Natural killer cell (primary cell): ENCODE measurements at regions not wholly inside any gene's neighbourhood (a gene's known extent, or its start where the extent isn't known, plus 50 kb on each side); places are given as distances from the start of the nearest gene placed in this dataset.

ENCODE experiments used
- ATAC-seq, 3 donors: fragments of 150-1000 bp in 2 of 3; fragments of 200-7000 bp in 1 of 3; cut with Tn5 transposase; 1 replicate in 1 of 3; 2 replicates in 2 of 3; pipeline ENCODE4 v1.10.0; 2021; ENCODE audit warnings: mild to moderate bottlenecking in 2 of 3, moderate library complexity in 2 of 3
- DNase-seq, 2 donors: peaks; one replicate each; pipeline versions ENCODE4 v3.0.0 to v3.0.0-alpha.2; 2013 to 2021; ENCODE audit warnings: mixed read lengths in 1 of 2
- H3K27ac ChIP-seq: one replicate; pipeline ENCODE4 v1.5.1; 2013; ENCODE audit warnings: mild to moderate bottlenecking, low read length
- H3K27me3 ChIP-seq: one replicate; pipeline ENCODE4 v1.6.1; 2013; ENCODE audit warnings: low read length; ENCODE audit not compliant: control insufficient read depth, insufficient read depth
- H3K36me3 ChIP-seq: one replicate; pipeline ENCODE4 v1.6.1; 2013; ENCODE audit warnings: low read length; ENCODE audit not compliant: control insufficient read depth, insufficient read depth
- H3K4me1 ChIP-seq: one replicate; pipeline ENCODE4 v1.6.1; 2013; ENCODE audit warnings: low read length; ENCODE audit not compliant: control insufficient read depth, insufficient read depth
- H3K4me3 ChIP-seq: one replicate; pipeline ENCODE4 v1.5.1; 2013; ENCODE audit warnings: low read length
- H3K9me3 ChIP-seq: one replicate; pipeline ENCODE4 v1.6.1; 2013; ENCODE audit warnings: low read length; ENCODE audit not compliant: control insufficient read depth, insufficient read depth
- H3K27ac Mint-ChIP-seq, 2 donors: one replicate each; pipeline ENCODE4 v1.8.0; 2022; ENCODE audit warnings: mild to moderate bottlenecking in 2 of 2, mixed read lengths in 2 of 2, moderate library complexity in 1 of 2
- H3K27me3 Mint-ChIP-seq, 2 donors: one replicate each; pipeline ENCODE4 v1.8.0; 2022; ENCODE audit warnings: low read depth in 2 of 2, mixed read lengths in 2 of 2
- H3K36me3 Mint-ChIP-seq: one replicate; pipeline ENCODE4 v1.8.0; 2022; ENCODE audit warnings: mixed read lengths
- H3K4me1 Mint-ChIP-seq, 2 donors: one replicate each; pipeline ENCODE4 v1.8.0; 2022; ENCODE audit warnings: mixed read lengths in 2 of 2
- H3K4me3 Mint-ChIP-seq: one replicate; pipeline ENCODE4 v1.8.0; 2022; ENCODE audit warnings: mild to moderate bottlenecking, moderate library complexity, mixed read lengths
- H3K9me3 Mint-ChIP-seq, 2 donors: one replicate each; pipeline ENCODE4 v1.8.0; 2022; ENCODE audit warnings: mixed read lengths in 2 of 2
- WGBS: methylation state at CpG from one replicate; pipeline ENCODE4 v1.1.7; 2013; ENCODE audit warnings: missing lambda C conversion rate; ENCODE audit not compliant: insufficient coverage; 5-methylcytosine and 5-hydroxymethylcytosine counted together
- intact Hi-C: fragments of 100-400 bp; cut with micrococcal nuclease; formaldehyde crosslinking; loops from one replicate; pipeline ENCODE4 v1.14.2; 2022
- TF ChIP-seq, protein P1 (sequence below): fragments of 200-600 bp; IDR thresholded peaks from one replicate; pipeline ENCODE4 v1.8.0; 2022; ENCODE audit warnings: antibody characterized with exemption

DNA sequence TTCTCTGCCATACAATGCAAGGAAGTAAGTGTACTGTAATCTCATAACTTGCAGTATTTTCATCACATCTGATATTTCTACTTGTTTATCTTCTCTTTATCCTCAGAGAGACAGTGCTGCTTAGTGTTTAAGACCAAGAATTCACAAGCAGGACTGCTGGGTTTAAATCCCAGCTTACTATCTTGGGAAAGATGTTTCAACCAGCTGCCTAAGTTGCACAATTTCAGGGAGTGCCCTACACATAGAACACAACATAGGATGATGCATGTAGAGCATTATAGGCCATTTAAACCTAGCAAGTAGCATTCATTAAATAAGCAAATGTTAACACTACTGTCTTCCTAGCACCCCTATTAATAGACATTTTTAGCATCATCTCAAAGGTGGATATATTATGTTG is 205.2 kb upstream of the CEP162 start:
- Mint-ChIP-seq H3K27ac (no peak overlapping the region), H3K36me3 (no peaks in the 10 kb centered on the region), H3K27me3 (peaks cover 0 to under 1% of the 10 kb centered on the region in 2 donors), H3K4me3 (no peak overlapping the region), H3K4me1 (no peaks in the 10 kb centered on the region), H3K9me3 (peaks cover 2 to 8% of the 10 kb centered on the region in 2 donors)
- TF ChIP-seq, protein P1, sequence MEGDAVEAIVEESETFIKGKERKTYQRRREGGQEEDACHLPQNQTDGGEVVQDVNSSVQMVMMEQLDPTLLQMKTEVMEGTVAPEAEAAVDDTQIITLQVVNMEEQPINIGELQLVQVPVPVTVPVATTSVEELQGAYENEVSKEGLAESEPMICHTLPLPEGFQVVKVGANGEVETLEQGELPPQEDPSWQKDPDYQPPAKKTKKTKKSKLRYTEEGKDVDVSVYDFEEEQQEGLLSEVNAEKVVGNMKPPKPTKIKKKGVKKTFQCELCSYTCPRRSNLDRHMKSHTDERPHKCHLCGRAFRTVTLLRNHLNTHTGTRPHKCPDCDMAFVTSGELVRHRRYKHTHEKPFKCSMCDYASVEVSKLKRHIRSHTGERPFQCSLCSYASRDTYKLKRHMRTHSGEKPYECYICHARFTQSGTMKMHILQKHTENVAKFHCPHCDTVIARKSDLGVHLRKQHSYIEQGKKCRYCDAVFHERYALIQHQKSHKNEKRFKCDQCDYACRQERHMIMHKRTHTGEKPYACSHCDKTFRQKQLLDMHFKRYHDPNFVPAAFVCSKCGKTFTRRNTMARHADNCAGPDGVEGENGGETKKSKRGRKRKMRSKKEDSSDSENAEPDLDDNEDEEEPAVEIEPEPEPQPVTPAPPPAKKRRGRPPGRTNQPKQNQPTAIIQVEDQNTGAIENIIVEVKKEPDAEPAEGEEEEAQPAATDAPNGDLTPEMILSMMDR, result no peak
- Histone ChIP-seq H3K9me3 (no peaks in the 10 kb centered on the region), H3K4me3 (no peak overlapping the region), H3K4me1 (no peaks in the 10 kb centered on the region), H3K36me3 (no peaks in the 10 kb centered on the region), H3K27me3 (no peaks in the 10 kb centered on the region), H3K27ac (no peak overlapping the region)
- ATAC-seq (no peak), DNase-seq (no peak)
- intact Hi-C loops, result no loop called here

DNA sequence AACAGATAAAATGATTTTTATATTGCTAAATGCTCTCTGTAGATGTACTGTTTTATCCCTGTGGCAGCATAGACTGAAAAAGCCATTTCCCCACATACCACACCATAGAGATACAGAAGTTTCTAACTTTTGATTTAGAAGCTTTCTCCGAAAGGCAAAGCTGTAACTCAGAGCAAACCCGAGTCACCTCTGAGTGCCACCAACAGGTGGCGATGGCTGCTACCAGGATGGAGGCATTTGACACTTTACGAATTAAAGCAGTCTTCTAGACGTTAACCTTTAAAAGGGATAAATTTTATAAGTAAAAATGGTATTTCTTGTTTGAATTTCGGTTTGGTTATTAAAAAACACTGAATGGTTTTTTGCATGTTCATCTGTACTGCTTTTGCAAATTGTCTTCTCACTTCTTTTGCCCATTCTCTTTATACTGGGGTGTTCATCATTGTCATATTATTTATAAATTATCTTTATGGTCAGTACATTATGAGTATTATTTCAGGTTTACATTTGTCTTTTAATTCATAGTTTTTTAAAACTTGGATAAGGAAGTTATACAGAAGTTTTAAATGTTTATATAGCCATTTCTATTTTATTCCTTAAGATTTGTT is 201.0 kb upstream of the CEP162 start:
- no peak overlapping the region for H3K27ac Mint-ChIP-seq
- Histone ChIP-seq H3K36me3 (no peaks in the 10 kb centered on the region), H3K27me3 (no peaks in the 10 kb centered on the region), H3K27ac (no peak overlapping the region), H3K4me3 (no peak overlapping the region), H3K9me3 (no peaks in the 10 kb centered on the region), H3K4me1 (no peaks in the 10 kb centered on the region)
- H3K9me3 Mint-ChIP-seq, result peaks cover 2 to 10% of the 10 kb centered on the region in 2 donors
- TF ChIP-seq, protein P1, result no peak
- no peak for ATAC-seq
- H3K4me3 Mint-ChIP-seq, result no peak overlapping the region
- intact Hi-C loops, result no loop called here
- H3K4me1 Mint-ChIP-seq, result no peaks in the 10 kb centered on the region
- no peak for DNase-seq
- peaks cover 3 to 6% of the 10 kb centered on the region in 2 donors for H3K27me3 Mint-ChIP-seq
- no peaks in the 10 kb centered on the region for H3K36me3 Mint-ChIP-seq
- 4% methylated on average over 5 of the region's 6 CpGs for WGBS

DNA sequence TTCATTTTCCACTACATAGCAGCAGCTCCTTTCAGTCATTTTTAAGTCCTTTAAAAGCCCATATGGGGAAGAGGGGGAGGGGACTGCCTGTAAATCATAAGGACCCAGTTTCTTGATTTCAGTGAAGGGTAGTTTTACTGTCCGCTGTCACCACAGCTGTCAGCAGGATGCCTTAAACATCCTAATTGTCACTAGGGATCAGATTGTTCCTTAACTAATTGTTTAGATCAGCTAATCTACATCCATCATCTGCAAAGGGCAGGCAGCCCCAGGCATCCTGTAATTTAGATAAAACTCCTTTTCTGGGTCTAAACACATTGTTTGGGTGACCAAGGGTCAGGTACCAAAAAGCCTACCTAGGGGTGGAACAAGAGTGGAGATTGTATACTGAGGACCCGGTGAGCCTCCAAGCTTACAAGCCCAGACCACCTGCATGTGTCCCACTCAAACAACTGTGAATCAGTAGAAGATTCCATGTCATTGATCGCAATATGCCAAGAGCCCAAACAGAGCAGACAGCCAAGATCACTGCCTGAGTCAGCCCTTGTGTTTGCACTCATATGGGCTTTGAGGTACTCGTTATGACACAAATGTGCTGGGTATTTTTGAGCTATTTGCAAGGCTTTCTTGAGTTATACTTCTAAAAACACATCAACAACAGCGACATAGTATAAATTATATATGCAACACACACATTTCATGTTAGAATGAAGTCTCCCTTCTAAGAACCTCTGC is 198.7 kb upstream of the CEP162 start:
- peaks cover 3 to 6% of the 10 kb centered on the region in 2 donors for H3K27me3 Mint-ChIP-seq
- no peaks in the 10 kb centered on the region for H3K36me3 Mint-ChIP-seq
- no peak overlapping the region for H3K4me3 Mint-ChIP-seq
- no peaks in the 10 kb centered on the region for H3K4me1 Mint-ChIP-seq
- no peak for ATAC-seq
- TF ChIP-seq, protein P1, result no peak
- intact Hi-C loops, result no loop called here
- Histone ChIP-seq H3K36me3 (no peaks in the 10 kb centered on the region), H3K27me3 (no peaks in the 10 kb centered on the region), H3K4me3 (no peak overlapping the region), H3K9me3 (no peaks in the 10 kb centered on the region), H3K4me1 (no peaks in the 10 kb centered on the region), H3K27ac (no peak overlapping the region)
- no peak for DNase-seq
- no peak overlapping the region for H3K27ac Mint-ChIP-seq
- H3K9me3 Mint-ChIP-seq, result peaks cover 0 to 6% of the 10 kb centered on the region in 2 donors
- 43% methylated on average over 4 of the region's 5 CpGs for WGBS
